Renal pelvis (tissue), 1 donor: ENCODE measurements at regions not wholly inside any gene's neighbourhood (a gene's known extent, or its start where the extent isn't known, plus 50 kb on each side); places are given as distances from the start of the nearest gene placed in this dataset.
A peak's percentile ranks its signal among the peaks of the same experiment; 100 is the strongest.

Experiments
- DNase-seq: peaks from one replicate; pipeline ENCODE4 v3.0.0-alpha.2; 2013

DNA sequence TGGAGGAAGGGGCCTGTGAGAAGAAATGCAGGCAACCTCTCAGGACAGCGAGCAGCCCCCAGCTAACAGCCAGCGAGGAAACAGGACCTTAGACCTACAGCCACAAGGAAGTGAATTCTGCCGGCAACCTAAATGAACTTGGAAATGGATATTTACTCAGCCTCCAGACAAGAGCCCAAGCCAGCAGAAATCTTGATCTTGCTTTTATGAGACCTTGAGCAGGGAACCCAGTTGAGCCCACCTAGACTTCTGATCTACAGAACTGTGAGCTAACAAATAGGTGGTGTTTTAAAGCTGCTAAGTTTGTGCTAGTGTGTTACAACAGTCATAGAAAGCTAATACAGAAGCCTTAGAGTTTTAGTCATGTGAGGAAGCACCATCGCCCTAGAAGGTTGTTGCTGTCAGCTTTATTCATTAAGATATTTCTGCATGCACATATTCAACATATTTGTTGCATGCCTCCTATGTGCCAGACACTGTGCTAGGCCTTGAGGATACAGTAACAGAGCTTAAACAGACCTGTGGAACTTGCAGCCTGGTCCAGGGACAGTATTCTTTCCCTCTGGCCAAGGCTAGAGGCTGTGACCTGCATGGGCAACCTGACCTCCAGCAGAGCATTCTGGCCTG lies 50.3 kb downstream of the NALF2 start:
- DNase-seq = no peak

DNA sequence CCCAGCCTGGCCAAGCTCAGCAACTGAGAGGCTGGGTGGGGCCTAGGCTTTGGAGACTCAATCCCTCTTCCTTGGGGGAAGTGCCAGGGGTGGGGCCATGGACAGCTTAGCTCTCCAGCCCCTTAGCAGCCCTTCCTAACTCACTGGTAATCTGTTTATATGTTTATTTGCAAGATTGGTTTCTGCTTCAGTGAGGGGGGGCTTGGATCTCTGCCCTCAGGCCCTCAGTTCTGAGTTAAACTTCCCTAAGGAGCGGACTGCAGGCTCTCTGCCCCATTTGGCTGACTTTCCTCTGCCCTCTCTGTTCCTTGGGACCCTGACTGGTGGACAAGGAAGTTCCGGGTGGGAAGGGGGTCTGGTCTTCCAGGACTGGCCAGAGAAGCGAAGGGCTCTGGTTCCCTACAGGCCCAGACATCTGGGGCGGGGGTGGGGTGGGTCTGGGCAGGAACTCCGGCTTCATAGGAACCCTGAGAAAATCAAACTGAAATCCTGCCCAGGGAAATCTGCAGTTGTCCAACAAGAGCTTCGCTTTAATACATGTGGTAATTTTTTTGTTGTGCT lies 51.4 kb downstream of the NALF2 start:
- peak; percentile 10 for DNase-seq

DNA sequence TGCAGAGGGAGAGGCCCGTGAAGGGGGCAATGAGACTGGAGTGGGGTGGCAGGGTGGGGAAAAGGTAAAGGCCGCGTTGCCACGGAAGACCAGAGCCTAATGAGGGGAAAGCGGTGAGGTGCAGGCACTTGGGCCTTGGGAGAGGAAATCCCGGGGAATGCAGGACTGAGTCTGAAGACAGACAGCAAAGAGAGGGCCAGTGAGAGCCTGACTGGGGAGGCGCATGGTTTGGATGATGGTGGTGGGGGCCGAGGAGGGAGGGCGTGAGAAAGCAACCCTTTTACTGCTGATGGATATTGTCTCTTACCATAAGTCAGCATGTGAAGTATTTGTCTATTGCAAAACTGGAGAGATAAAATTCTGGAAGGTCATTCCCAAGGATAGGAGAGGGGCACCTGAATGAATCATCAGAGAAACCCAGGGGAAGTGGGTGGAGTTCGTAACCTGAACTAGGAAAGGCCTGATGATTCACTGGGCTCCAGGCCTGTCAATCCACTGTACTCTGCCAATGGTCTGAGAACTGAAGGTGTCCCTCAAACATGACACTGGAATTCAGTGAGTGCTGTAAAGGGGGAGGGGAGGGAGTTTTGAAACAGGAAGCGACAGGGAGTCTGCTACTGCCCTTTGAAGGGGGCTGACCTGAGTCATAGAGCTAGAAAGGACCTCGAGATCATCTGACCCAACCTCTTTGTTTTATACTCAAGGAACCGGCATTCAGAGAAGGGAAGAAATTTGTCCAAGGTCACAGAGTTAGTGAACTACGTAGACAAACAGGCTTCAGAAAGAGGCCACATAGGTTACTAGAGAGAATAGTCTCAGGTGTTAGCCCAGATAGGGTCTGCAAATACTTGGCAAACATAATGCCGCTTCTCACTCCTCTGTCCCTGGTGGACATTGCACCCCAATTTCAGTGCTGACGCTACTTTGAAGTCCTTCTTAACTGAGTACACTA lies 52.2 kb downstream of the NALF2 start:
- peak; percentile 40 for DNase-seq

DNA sequence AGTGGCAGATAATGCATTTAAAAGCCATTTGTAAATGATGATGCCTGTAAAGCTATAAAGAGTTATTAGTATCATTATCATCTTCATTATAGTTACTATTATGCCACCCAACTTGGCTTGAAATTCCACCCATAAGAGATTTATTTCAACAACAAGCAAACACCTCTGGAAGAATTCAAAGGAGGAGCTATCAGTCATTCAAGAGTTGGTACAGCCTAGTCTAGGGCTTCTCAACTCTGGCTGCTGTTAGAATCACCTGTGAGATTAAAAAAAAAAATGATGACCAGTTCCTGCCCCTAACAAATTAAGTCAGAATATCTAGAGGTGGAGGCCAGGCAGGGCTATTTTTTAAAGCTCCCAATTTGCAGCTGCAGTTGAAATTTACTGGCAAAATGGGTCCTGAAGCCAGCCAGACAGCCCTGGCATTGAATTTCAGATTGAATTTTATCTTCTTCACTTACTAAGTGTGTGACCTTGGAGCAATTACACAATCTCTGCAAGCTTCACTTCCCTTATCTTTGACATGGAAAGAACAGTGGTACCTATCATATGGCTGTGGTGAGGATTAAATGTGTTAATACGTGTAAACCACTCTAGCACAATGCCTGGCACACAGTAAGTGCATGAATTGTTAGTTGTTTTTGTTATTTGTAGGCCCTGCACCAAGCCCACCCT lies 52.9 kb upstream of the EDA start:
- DNase-seq = no peak

DNA sequence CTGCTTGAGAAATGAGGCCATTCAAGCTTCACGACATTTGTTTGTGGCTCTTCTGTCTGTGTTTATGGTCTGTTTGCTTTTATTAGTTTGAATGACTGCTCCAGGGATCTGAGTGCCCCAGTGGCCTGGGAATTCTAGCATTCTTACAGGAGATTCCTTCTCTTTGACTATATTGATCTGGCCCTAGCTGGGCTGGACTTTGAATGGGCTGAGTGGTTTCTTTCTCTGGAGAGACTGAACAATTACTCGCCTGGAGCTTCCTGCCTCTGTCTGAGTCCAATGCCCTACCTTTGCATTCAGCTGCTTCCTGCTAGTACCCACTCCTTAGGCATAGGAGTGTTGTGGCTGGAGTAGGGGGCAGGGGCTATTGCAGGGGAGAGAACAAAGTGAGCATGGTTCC lies 51.2 kb upstream of the EDA start:
- no peak for DNase-seq

DNA sequence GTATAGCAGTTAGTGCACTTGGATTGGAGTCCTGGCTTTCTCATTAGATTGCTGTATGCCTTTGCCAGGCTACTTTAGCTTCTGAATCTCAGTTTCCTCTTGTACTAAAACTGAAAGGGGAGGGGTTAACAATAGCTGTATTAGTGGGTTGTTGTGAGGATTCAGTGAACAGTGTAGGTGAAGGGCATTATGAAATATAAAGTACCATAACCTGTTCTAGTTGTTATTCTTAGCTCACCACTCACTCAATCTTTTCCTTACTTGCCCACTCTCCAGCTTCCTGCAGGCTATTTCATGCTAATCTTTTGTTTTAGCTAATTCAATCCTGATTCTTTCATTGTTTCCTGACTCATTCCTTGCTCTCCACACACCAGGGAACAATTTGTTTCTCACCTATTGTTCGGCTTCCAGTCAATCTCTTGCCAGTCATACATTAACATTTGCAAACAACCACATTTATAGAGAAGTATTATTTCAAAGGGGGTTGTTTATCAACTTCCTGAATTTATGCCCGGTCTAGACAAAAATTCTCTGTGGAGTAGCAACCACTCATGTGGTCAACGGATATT lies 50.6 kb upstream of the EDA start:
- DNase-seq = no peak
